ENCODE measurements at regions not wholly inside any gene's neighbourhood (a gene's known extent, or its start where the extent isn't known, plus 50 kb on each side); places are given as distances from the start of the nearest gene placed in this dataset.
"Not testable (repeated sequence)": the region's sequence is repeated elsewhere in the genome, so short reads cannot be mapped to it uniquely, and the experiment has no call there.

DNA sequence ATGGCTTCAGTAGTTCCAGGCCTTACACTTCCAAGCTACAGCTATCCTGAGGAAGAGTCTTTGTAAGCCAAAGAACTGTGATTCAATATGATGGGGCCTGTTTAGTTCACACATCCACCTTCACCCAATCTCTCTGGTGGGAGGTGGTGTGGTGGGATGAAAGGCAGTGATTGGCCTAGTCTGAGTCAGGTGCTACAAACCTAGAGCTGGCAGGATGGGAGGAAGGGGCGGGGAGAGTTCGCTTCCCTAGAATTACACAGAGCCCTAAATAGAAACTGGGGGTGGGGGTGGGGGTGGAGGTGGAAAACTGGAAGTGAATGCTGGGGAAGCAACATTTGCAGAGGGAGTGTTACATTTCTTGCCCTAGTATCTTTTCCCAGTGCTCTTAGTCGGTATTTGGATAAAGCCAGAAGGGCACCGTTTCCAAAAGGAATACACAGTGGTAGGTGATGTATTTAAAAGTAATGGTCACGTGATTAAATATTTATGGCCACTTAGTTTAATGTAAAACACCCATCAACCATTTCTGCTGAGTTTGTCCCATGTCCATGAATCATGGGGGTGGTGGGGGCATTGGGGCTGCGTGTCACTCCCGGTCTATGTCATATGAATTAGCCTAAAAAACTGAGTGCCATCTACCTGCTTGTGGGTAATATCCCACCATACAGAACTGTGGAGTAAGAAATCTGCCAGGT lies 247.6 kb upstream of the PROK2 start:
- DNase-seq: no peak

GRCh38 chr3:72031581-72031980 lies 246.6 kb upstream of the PROK2 start:
- no peak for DNase-seq

- not testable (repeated sequence) for DNase-seq
These were observed 245.3 kb upstream of the PROK2 start for GRCh38 chr3:72030296-72030695.

- not testable (repeated sequence) for DNase-seq
These were observed 243.8 kb upstream of the PROK2 start for GRCh38 chr3:72028726-72029125.

DNA sequence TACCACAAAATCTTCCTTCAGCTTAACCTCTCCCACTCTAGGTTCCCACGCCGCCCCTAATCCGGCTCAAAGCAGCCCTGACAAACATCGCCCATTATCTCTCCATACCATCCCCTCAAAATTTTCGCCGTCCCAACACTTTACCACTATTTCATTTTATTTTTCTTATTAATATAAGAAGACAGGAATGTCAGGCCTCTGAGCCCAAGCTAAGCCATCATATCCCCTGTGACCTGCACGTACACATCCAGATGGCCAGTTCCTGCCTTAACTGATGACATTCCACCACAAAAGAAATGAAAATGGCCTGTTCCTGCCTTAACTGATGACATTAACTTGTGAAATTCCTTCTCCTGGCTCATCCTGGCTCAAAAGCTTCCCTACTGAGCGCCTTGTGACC lies 243.4 kb upstream of the PROK2 start:
- not testable (repeated sequence) for DNase-seq

- not testable (repeated sequence) for DNase-seq
These were observed 242.8 kb upstream of the PROK2 start for GRCh38 chr3:72027728-72028127.

DNA sequence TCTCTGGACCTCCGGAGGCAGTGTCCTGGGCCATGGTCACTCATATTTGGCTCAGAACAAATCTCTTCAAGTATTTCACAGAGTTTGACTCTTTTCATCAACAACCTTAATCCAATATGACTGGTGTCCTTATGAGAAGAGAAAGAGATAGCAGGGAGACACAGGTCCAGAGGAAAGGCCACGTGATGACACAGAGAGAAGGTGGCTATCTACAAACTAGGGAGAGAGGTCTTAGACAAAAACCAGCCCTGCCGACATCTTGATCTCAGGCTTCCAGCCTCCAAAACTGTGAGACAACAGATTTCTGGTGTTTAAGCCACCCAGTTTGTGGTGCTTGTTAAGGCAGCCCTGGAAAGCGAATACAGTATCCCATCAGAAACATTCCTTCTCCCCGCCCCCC lies 237.1 kb upstream of the PROK2 start:
- no peak for DNase-seq

DNA sequence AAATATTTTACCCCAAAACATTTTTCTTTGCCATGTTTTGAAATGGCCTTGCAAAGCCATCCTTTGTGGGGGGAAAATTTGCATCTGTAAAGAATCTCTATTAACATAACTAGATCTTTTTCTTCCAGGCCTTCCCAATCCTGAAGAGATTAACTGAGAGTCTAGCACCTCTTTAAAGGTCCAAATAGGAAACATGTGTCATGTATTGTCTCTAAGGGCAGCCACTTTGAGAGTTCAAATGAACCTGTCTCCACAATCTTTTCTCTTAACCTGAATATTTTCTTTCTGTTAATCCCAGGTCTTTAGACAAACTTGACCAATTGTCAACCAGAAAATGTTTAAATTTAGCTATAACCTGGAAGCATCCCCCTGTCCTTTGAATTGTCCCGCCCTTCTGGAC lies 236.6 kb upstream of the PROK2 start:
- no peak for DNase-seq

DNA sequence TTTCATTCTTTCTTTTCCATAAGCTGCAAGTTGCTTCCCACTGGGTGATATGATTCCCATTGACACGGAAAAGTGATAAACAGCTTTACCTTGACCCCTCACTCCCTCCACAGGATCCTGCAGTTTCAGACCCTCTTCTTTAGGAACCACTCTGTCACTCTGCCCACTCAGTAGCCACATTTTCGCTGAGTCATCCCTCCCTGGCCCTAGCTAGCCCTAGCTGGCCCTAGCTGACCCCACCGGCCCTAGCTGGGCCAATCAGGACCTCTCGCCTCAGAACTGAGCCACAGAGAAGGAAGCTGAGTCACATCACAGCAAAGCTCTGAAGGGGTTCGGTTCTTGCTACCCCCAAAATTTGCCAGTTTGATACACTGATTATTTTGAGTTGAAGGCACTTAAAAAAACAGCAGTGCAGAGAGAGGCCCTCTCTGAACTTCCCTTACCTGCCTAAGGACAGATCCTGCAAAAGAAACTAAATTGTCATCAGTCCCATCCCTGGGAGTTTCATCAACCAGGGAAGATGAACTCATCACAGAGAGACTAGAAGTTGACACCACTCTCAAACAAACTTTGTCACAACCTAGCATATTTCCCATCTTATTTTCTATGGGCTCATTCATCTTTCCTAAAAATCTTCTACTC lies 233.5 kb upstream of the PROK2 start:
- no peak for DNase-seq

GRCh38 chr3:72017935-72018334 lies 233.0 kb upstream of the PROK2 start:
- DNase-seq: no peak

- DNase-seq: no peak
These were observed 232.4 kb upstream of the PROK2 start for GRCh38 chr3:72017311-72017710.

GRCh38 chr3:72015463-72015862 lies 230.5 kb upstream of the PROK2 start:
- DNase-seq: no peak

DNA sequence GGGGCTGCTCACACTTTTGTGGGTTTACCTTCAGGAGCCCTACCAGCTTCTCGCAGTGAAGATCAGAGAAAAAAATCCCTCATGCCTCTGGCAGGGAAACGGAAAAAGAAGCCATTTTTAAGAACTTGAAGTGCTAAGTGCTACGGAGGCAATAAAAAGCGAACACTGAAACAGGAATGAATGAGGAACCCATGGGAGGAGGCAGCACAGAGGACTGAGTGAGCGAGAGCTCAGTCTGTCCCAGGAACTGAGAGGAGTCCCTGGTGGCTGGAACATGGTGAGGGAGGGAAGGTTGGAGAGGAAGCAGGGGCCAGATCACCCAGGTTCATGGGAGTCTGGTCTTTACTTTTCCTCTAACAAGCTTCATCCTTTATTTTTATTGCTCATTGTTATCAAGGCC lies 228.1 kb upstream of the PROK2 start:
- DNase-seq: no peak

GRCh38 chr3:72012363-72012762 lies 227.4 kb upstream of the PROK2 start:
- DNase-seq: no peak

DNA sequence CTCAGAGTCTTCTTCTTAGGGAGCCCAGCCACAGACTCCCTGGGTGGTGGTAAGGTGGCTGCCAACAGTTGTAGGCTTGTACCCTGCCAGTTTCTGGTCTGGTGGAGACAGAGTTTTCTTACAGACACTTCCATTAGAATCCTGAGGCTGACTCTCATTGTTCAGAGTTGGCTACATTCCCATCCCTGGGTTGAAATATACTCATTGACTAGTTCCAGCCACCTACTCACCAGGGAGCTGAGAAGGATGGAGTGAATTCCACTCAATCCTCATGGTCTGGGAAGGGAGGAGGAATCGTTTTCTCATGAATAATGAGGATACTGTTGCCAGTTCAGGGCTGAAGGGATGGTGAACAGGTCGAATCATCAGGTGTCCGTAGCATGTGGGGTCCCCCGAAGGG lies 226.5 kb upstream of the PROK2 start:
- no peak for DNase-seq

- no peak for DNase-seq
These were observed 225.0 kb upstream of the PROK2 start for GRCh38 chr3:72009851-72010443.

DNA sequence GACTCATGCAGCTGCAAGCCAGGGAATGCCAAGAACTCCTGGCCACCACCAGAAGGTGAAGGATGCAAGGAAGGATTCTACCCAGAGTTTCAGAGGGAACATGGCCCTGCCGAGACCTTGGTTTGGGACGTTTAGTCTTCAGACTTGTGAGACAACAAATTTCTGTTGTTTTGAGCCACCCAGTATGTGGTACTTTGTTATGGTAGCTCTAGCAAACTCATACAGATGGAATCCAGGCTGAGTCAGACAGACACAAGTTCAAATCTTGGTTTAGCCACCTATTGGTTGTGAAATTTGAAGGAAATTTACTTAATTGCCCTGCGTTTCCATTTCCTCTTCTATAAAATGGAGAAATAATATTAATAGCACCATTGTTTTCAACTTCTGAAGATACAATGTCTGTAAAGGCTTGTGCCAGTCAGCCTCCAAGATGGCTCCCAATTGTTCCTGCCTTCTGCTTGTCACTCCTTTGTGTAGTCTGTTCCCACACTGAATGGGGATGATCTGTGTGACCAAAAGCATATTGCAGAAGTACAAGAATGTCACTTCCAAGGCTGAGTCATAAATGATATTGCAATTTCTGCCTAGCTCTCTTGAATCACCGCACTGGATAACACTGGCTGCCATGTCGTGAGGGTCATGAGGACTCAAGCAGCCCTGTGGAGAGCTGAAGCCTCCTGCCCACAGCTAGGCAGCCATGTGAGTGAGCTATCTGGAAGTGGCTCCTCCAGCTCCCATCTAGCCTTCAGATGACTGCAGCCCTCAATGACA lies 223.5 kb upstream of the PROK2 start:
- no peak for DNase-seq

DNA sequence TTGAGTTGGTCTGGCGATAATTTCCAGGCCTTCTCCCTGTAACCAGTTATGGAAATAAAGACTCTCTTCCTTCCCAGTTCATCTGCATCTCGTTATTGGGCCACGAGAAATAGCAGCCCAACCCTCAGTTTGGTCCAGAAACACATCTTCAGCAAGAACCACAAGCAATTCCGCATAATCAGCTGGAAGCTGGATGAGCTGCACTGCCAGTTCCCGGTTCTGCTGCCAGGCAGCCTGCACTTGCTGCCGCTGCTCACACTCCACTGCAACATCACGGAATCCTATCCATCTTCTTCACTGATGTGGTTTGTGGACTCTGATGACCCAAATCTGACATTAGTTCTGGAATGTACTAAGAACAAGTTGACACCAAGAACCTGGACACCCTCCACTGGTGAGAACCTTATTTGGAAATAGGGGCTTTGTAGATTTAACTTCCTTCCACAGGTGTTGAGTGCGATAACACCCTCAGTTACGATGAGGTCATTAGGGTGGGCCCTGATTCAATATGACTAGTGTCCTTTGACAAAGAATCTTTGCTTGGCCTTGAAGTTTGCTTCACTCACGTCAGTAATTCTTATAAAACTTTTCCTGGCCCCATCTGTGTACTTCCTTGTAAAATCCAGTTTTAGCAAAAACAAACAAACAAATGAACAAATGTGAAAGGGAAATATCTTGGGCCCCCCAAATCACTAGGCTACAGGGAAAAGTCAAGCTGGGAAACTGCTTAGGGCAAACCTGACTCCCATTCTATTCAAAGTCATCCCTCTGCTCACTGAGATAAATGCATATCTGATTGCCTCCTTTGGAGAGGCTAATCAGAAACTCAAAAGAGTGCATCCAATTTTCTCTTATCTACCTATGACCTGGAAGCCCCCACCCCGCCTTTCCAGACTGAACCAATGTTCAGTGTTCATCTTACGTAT lies 221.9 kb upstream of the PROK2 start:
- DNase-seq: no peak

DNA sequence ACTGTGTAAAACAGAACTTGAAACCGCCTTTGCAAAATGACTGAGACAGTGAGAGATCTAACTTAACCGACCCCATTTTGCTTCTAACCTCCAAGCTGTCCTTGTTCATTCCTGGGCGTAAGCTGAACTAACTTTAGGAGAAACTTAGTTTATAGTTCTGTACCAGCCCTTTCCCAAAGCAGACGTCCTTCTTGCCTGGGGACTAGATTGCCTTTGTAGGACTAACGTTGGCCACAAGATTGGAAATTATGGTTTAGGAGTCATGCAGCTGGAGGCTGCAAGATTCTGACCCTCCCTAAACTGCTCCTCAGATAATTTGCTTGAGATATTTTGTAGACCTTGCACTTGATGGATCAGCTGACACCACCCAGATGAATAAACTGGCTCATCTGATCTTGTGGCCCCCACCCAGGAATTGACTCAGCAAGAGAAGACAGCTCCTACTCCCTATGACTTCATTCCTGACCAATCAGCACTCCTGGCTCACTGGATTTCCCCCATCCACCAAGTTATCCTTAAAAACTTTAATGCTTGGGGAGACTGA lies 219.9 kb upstream of the PROK2 start:
- DNase-seq: no peak

GRCh38 chr3:72003936-72004335 lies 219.0 kb upstream of the PROK2 start:
- DNase-seq: no peak

- DNase-seq: no peak
These were observed 216.8 kb upstream of the PROK2 start for GRCh38 chr3:72001758-72002157.

DNA sequence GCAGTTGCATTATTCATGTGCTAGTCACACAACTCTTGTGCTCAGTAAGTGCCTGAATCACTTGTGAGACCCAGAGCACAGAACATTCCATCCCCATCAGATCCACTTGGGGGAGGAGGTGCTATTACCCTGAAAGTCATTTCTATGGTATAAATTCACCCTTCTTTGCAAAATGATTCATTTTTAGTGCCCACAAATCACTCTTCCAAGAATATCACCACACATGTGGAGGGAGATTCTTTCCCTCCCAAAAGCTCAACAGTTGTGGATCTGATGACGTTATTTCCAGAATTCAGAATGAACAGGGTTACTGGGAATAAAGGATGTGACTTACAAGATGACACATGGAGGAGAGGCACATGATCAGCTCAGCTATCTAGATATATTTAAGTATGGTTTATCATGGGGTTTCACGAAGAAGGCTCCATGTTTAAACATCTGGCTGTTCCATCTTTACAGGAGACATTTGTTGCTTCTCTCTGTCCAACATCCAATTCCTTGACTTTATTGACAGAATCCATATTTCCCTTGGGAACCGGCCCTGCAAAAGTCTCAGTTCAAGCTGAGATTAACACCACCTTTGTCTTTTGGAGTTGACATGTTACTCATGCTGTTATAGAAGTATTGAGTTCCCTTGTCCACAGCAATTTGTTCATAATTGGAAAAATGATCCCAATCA lies 214.2 kb upstream of the PROK2 start:
- DNase-seq: no peak
